ENCODE measurements at regions not wholly inside any gene's neighbourhood (a gene's known extent, or its start where the extent isn't known, plus 50 kb on each side); places are given as distances from the start of the nearest gene placed in this dataset.

DNA sequence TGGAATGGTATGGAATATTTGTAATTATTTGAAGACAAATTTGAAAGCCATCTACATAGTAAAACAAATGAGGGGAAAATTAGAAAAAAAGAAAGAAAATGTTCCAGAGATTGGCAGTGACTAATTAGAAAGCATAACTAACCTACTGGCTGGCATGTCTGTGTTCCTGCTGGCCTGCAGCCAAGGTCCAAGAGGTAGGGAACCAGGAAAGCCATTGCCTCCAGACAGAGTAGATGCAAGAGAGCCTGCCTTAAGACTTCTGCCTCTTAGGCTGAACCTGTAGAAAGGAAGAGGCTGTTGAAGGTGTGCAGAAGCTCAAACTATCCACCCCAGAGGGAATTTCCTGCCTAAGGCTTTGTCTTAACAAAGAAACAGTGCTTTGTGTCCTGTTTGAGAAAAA lies 982.0 kb downstream of the SORCS1 start:
- TF ChIP-seq, protein P1, sequence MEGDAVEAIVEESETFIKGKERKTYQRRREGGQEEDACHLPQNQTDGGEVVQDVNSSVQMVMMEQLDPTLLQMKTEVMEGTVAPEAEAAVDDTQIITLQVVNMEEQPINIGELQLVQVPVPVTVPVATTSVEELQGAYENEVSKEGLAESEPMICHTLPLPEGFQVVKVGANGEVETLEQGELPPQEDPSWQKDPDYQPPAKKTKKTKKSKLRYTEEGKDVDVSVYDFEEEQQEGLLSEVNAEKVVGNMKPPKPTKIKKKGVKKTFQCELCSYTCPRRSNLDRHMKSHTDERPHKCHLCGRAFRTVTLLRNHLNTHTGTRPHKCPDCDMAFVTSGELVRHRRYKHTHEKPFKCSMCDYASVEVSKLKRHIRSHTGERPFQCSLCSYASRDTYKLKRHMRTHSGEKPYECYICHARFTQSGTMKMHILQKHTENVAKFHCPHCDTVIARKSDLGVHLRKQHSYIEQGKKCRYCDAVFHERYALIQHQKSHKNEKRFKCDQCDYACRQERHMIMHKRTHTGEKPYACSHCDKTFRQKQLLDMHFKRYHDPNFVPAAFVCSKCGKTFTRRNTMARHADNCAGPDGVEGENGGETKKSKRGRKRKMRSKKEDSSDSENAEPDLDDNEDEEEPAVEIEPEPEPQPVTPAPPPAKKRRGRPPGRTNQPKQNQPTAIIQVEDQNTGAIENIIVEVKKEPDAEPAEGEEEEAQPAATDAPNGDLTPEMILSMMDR (IDR thresholded peaks at IDR 0.05), result no peak
- no peak for TF ChIP-seq EZH2 (IDR thresholded peaks at IDR 0.05; ENCODE audit: borderline replicate concordance, insufficient read depth, low read depth, low read length, poor library complexity, severe bottlenecking)

Measured in B cell (primary cell).